Gastrocnemius medialis (tissue), 4 donors: ENCODE measurements at regions not wholly inside any gene's neighbourhood (a gene's known extent, or its start where the extent isn't known, plus 50 kb on each side); places are given as distances from the start of the nearest gene placed in this dataset.
"Not testable (repeated sequence)": the region's sequence is repeated elsewhere in the genome, so short reads cannot be mapped to it uniquely, and the experiment has no call there.

Source experiments
- ATAC-seq, 2 donors: fragments of 150-250 bp; one replicate each; pipeline ENCODE4 v1.9.1; 2016
- DNase-seq, 2 donors: peaks; one replicate each; pipeline ENCODE4 v3.0.0-alpha.2; 2019
- H3K27ac ChIP-seq, 4 donors: fragments of 200-600 bp; sonication (generic); 1 replicate in 1 of 4; 2 replicates in 3 of 4; pipeline ENCODE4 v1.5.1; 2016 to 2018; ENCODE audit warnings: mild to moderate bottlenecking in 2 of 4, moderate library complexity in 1 of 4
- H3K27me3 ChIP-seq, 3 donors: fragments of 200-600 bp; sonication (generic) in 2 of 3; 1 replicate in 1 of 3; 2 replicates in 2 of 3; pipeline versions ENCODE4 v1.5.1 to v1.6.0; 2016 to 2019; ENCODE audit warnings: mild to moderate bottlenecking in 1 of 3, moderate library complexity in 1 of 3
- H3K36me3 ChIP-seq, 2 donors: fragments of 200-600 bp; sonication (generic) in 1 of 2; one replicate each; pipeline ENCODE4 v1.5.1; 2017 to 2018
- H3K4me1 ChIP-seq, 2 donors: fragments of 200-600 bp; sonication (generic) in 1 of 2; one replicate each; pipeline ENCODE4 v1.5.1; 2016 to 2017; ENCODE audit warnings: mild to moderate bottlenecking in 2 of 2
- H3K4me3 ChIP-seq, 4 donors: fragments of 200-600 bp; sonication (generic) in 3 of 4; 1 replicate in 1 of 4; 2 replicates in 3 of 4; pipeline ENCODE4 v1.5.1; 2016 to 2019; ENCODE audit warnings: mild to moderate bottlenecking in 2 of 4
- H3K9me3 ChIP-seq, 3 donors: fragments of 200-600 bp; sonication (generic) in 2 of 3; 1 replicate in 1 of 3; 2 replicates in 2 of 3; pipeline ENCODE4 v1.5.1; 2016 to 2019
- POLR2A ChIP-seq, 2 donors: fragments of 450-650 bp; IDR thresholded peaks; one replicate each; pipeline ENCODE4 v1.6.1; 2017; ENCODE audit warnings: antibody characterized with exemption in 2 of 2, mild to moderate bottlenecking in 2 of 2, moderate library complexity in 2 of 2
- in situ Hi-C, 4 donors: fragments of 200-750 bp; cut with MboI; loops; one replicate each; pipeline versions ENCODE4 v1.15.0 to v1.8.0; 2017; ENCODE audit warnings: low sequenced_read_pairs in 4 of 4
- intact Hi-C: fragments of 100-400 bp; cut with DNase I; formaldehyde crosslinking; loops from one replicate; pipeline ENCODE4 v1.15.1; 2023; ENCODE audit warnings: low total_unique reads
- TF ChIP-seq, protein P1 (sequence below), 5 experiments: fragments of 450-650 bp in 3 of 5; fragments of 200-600 bp in 2 of 5; sonication (generic) in 2 of 5; IDR thresholded peaks in 4 of 5; conservative IDR thresholded peaks in 1 of 5; 1 replicate in 4 of 5; 2 replicates in 1 of 5; pipeline ENCODE4 v1.5.1; 2016 to 2019; ENCODE audit warnings: antibody characterized with exemption in 5 of 5, mild to moderate bottlenecking in 3 of 5, moderate library complexity in 3 of 5

DNA sequence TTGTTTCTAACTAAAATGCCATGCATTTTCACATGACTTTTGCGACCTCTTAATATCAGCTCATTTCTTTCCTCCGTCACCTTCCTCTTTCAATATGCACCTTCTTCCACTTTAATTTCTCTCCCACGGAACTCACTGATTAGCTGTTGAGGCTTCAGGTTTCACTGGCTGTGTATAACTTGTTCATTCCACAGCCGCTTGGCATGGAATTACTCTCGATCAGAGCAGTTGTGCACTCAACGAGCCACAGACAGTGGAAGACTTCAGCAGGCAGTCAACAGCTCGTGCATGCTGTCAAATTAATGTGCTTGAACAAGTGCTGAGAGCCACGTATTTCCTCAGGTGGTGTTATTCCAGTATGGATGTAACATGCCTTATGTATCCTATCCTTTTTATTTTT lies 491.2 kb upstream of the DDX18 start:
- in situ Hi-C loops: no loop called here
- Histone ChIP-seq H3K27me3 (no peaks in the 10 kb centered on the region), H3K36me3 (no peaks in the 10 kb centered on the region), H3K27ac (no peak overlapping the region), H3K9me3 (no peaks in the 10 kb centered on the region), H3K4me3 (no peak overlapping the region), H3K4me1 (no peaks in the 10 kb centered on the region)
- intact Hi-C loops: no loop called here
- ATAC-seq (no peak), DNase-seq (no peak)
- TF ChIP-seq, protein P1, sequence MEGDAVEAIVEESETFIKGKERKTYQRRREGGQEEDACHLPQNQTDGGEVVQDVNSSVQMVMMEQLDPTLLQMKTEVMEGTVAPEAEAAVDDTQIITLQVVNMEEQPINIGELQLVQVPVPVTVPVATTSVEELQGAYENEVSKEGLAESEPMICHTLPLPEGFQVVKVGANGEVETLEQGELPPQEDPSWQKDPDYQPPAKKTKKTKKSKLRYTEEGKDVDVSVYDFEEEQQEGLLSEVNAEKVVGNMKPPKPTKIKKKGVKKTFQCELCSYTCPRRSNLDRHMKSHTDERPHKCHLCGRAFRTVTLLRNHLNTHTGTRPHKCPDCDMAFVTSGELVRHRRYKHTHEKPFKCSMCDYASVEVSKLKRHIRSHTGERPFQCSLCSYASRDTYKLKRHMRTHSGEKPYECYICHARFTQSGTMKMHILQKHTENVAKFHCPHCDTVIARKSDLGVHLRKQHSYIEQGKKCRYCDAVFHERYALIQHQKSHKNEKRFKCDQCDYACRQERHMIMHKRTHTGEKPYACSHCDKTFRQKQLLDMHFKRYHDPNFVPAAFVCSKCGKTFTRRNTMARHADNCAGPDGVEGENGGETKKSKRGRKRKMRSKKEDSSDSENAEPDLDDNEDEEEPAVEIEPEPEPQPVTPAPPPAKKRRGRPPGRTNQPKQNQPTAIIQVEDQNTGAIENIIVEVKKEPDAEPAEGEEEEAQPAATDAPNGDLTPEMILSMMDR (IDR thresholded peaks at IDR 0.05 in 4 of 5, conservative IDR thresholded peaks at IDR 0.05 in 1 of 5): no peak
- no peak for TF ChIP-seq POLR2A (IDR thresholded peaks at IDR 0.05)

DNA sequence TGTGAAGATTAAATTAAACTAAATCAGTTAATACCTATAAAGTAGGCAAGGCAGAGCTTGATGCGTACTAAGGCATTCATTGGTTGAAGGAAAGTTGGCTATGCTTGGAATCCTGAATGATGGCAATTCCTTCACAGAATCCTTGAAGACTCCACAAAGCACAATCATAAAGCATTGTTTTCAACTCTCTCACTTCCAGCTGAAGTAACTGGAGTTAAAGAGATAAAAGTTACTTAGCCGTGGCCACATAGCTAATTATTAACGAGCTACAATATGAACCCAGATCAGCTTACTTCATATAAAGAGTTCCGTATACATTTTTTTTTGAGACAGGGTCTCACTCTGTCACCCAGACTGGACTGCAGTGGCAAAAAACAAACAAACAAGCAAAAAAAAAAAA lies 483.9 kb upstream of the DDX18 start:
- in situ Hi-C loops: no loop called here

DNA sequence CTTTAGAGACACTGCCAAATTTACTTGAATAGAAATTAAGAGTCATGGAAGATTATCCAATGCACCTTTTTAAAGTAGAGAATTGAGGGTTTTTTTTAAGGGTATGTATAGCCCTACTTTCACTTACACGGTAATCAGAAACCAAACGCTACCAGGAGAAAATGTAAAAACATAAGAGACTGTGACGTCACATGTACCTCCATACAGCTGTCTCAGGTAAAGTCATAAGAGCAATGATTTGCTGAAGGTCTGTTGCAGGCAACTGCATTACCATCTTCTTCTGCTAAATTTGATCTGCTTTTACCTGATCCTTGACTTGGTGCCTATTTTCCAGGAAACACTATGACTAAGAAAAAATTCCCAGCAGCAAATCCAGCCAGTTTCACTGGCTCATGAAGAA lies 478.5 kb upstream of the DDX18 start:
- DNase-seq (no peak), ATAC-seq (no peak)
- intact Hi-C loops: no loop called here
- Histone ChIP-seq H3K9me3 (no peaks in the 10 kb centered on the region), H3K27ac (no peak overlapping the region), H3K4me3 (no peak overlapping the region), H3K4me1 (no peaks in the 10 kb centered on the region), H3K27me3 (no peaks in the 10 kb centered on the region), H3K36me3 (no peaks in the 10 kb centered on the region)
- TF ChIP-seq, protein P1 (IDR thresholded peaks at IDR 0.05 in 4 of 5, conservative IDR thresholded peaks at IDR 0.05 in 1 of 5): no peak
- TF ChIP-seq POLR2A (IDR thresholded peaks at IDR 0.05): no peak
- in situ Hi-C loops: no loop called here

More for the DNA sequence above, 483.9 kb upstream of the DDX18 start:
- DNase-seq: no peak
- H3K4me3 ChIP-seq: no peak overlapping the region
- intact Hi-C loops: no loop called here
- no peaks in the 10 kb centered on the region for H3K9me3 ChIP-seq
- H3K36me3 ChIP-seq: no peaks in the 10 kb centered on the region
- no peaks in the 10 kb centered on the region for H3K27me3 ChIP-seq
- no peak for ATAC-seq
- no peak overlapping the region for H3K27ac ChIP-seq
- H3K4me1 ChIP-seq: no peaks in the 10 kb centered on the region
- TF ChIP-seq, protein P1 (IDR thresholded peaks at IDR 0.05 in 4 of 5, conservative IDR thresholded peaks at IDR 0.05 in 1 of 5): no peak
- TF ChIP-seq POLR2A (IDR thresholded peaks at IDR 0.05): no peak

DNA sequence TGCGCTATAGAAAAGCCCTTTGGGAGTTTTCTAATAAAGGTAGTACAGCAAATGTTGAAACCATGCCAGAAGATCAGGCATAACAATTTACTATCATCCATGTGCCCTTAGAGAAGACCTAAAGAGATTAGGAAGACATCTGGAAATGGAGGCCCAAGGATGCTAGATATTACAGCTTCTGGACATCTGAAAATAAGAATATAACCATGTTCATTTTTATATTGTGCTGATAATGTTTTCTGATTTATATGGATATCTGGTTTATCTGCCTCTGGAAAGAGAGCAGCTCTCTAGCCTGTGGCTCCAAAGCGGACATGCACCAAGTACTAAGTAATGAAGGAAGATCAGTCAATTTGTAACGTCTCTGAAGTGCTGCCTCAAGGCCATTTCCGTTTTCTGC lies 478.0 kb upstream of the DDX18 start:
- intact Hi-C loops (no loop called here), in situ Hi-C loops (no loop called here)
- no peaks in the 10 kb centered on the region for H3K4me1 ChIP-seq
- no peaks in the 10 kb centered on the region for H3K27me3 ChIP-seq
- H3K9me3 ChIP-seq: no peaks in the 10 kb centered on the region
- H3K4me3 ChIP-seq: no peak overlapping the region
- DNase-seq (no peak), ATAC-seq (no peak)
- TF ChIP-seq POLR2A (IDR thresholded peaks at IDR 0.05): no peak
- TF ChIP-seq, protein P1 (IDR thresholded peaks at IDR 0.05 in 4 of 5, conservative IDR thresholded peaks at IDR 0.05 in 1 of 5): no peak
- H3K36me3 ChIP-seq: no peaks in the 10 kb centered on the region
- no peak overlapping the region for H3K27ac ChIP-seq

DNA sequence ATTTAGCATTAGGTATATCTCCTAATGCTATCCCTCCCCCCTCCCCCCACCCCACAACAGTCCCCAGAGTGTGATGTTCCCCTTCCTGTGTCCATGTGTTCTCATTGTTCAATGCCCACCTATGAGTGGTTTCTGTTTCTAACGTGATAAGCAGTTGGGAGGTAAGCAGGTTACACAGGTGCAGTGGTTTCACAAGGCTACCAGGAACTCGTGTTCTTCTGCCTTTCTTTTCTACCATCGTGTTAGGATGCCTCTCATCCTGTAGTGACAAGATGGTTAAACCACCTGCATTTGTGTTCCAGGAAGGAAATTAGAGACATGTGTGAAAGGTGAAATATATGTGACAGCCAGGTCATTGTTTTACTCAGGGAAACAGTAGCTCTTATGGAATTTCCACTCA lies 476.5 kb upstream of the DDX18 start:
- H3K9me3 ChIP-seq, H3K27me3 ChIP-seq, H3K36me3 ChIP-seq, H3K27ac ChIP-seq, in situ Hi-C loops, H3K4me3 ChIP-seq, intact Hi-C loops, ATAC-seq, H3K4me1 ChIP-seq, DNase-seq: not testable (repeated sequence)
